DND-41 (cell line): ENCODE measurements at regions not wholly inside any gene's neighbourhood (a gene's known extent, or its start where the extent isn't known, plus 50 kb on each side); places are given as distances from the start of the nearest gene placed in this dataset.
A peak's percentile ranks its signal among the peaks of the same experiment; 100 is the strongest.

ENCODE experiments used
- CTCF ChIP-seq: IDR thresholded peaks from 2 replicates; pipeline ENCODE4 v1.5.1; 2012; ENCODE audit warnings: borderline replicate concordance, low read length, moderate library complexity, mild to moderate bottlenecking; ENCODE audit not compliant: poor library complexity, severe bottlenecking; ENCODE audit errors: extremely low read depth
- EZH2 ChIP-seq: IDR thresholded peaks from 3 replicates; pipeline ENCODE4 v1.6.1; 2012; ENCODE audit warnings: borderline replicate concordance, low read depth, mild to moderate bottlenecking, moderate library complexity, low read length, inconsistent platforms; ENCODE audit not compliant: severe bottlenecking

- peak; percentile 26 for TF ChIP-seq CTCF
- TF ChIP-seq EZH2: no peak
Observed at GRCh38 chr16:65704866-65705265, 583.0 kb upstream of the CDH11 start.
